SK-N-SH treated with all-trans-retinoic acid at 6 μM for 48 hours (cell line): ENCODE measurements at regions not wholly inside any gene's neighbourhood (a gene's known extent, or its start where the extent isn't known, plus 50 kb on each side); places are given as distances from the start of the nearest gene placed in this dataset.

Experiments used
- ATAC-seq: fragments of 200-7000 bp; cut with Tn5 transposase; 3 replicates; pipeline ENCODE4 v1.9.1; 2020; ENCODE audit warnings: mild to moderate bottlenecking, moderate library complexity
- ARNTL ChIP-seq: fragments of 450-650 bp; formaldehyde crosslinking; IDR thresholded peaks from 2 replicates; pipeline ENCODE4 v1.5.0; 2020; ENCODE audit warnings: low read depth, mild to moderate bottlenecking, moderate library complexity, borderline replicate concordance
- BACH2 ChIP-seq: fragments of 250-450 bp; sonication (Bioruptor Pico); IDR thresholded peaks from 2 replicates; pipeline ENCODE4 v1.9.0; 2021; ENCODE audit warnings: mild to moderate bottlenecking, borderline replicate concordance
- CREB5 ChIP-seq: fragments of 250-450 bp; sonication (Bioruptor Pico); IDR thresholded peaks from 2 replicates; pipeline ENCODE4 v1.5.1; 2020; ENCODE audit warnings: low read depth, mild to moderate bottlenecking, moderate library complexity
- CSDC2 ChIP-seq: fragments of 250-450 bp; sonication (Bioruptor Pico); IDR thresholded peaks from 2 replicates; pipeline ENCODE4 v1.5.0; 2020; ENCODE audit warnings: mild to moderate bottlenecking, moderate library complexity
- ESRRG ChIP-seq: fragments of 250-450 bp; sonication (Bioruptor Pico); IDR thresholded peaks from 2 replicates; pipeline ENCODE4 v1.6.1; 2021; ENCODE audit warnings: mild to moderate bottlenecking
- GLIS3 ChIP-seq: fragments of 250-450 bp; sonication (Bioruptor Pico); IDR thresholded peaks from 2 replicates; pipeline ENCODE4 v1.5.0; 2020; ENCODE audit warnings: mild to moderate bottlenecking, moderate library complexity
- OSR1 ChIP-seq: fragments of 250-450 bp; sonication (Bioruptor Pico); IDR thresholded peaks from 2 replicates; pipeline ENCODE4 v1.8.0; 2022; ENCODE audit warnings: moderate library complexity, mild to moderate bottlenecking, inconsistent platforms
- PATZ1 ChIP-seq: fragments of 250-450 bp; sonication (Bioruptor Pico); IDR thresholded peaks from 2 replicates; pipeline ENCODE4 v1.8.0; 2020; ENCODE audit warnings: mild to moderate bottlenecking, moderate library complexity, borderline replicate concordance
- POU6F1 ChIP-seq: fragments of 250-450 bp; sonication (Bioruptor Pico); IDR thresholded peaks from 2 replicates; pipeline ENCODE4 v1.8.0; 2021; ENCODE audit warnings: low read depth, mild to moderate bottlenecking, moderate library complexity, borderline replicate concordance
- PPARA ChIP-seq: fragments of 250-450 bp; sonication (Bioruptor Pico); IDR thresholded peaks from 2 replicates; pipeline ENCODE4 v1.5.0; 2020; ENCODE audit warnings: mild to moderate bottlenecking, borderline replicate concordance
- RARB ChIP-seq: fragments of 250-450 bp; sonication (Bioruptor Pico); IDR thresholded peaks from 2 replicates; pipeline ENCODE4 v1.8.0; 2021; ENCODE audit warnings: mild to moderate bottlenecking, moderate library complexity
- SNAI2 ChIP-seq: fragments of 250-450 bp; sonication (Bioruptor Pico); IDR thresholded peaks from 2 replicates; pipeline ENCODE4 v1.5.0; 2020; ENCODE audit warnings: mild to moderate bottlenecking, moderate library complexity
- TOX ChIP-seq: fragments of 250-450 bp; sonication (Bioruptor Pico); IDR thresholded peaks from 2 replicates; pipeline ENCODE4 v1.8.0; 2021; ENCODE audit warnings: mild to moderate bottlenecking, moderate library complexity, borderline replicate concordance
- ZC3H10 ChIP-seq: fragments of 250-450 bp; sonication (Bioruptor Pico); IDR thresholded peaks from 2 replicates; pipeline ENCODE4 v1.5.1; 2021; ENCODE audit warnings: mild to moderate bottlenecking, moderate library complexity
- ZFP3 ChIP-seq: fragments of 250-450 bp; sonication (Bioruptor Pico); IDR thresholded peaks from 2 replicates; pipeline ENCODE4 v1.5.0; 2020; ENCODE audit warnings: mild to moderate bottlenecking, moderate library complexity
- ZFP30 ChIP-seq: fragments of 450-650 bp; formaldehyde crosslinking; IDR thresholded peaks from 2 replicates; pipeline ENCODE4 v1.5.0; 2022; ENCODE audit warnings: mild to moderate bottlenecking, moderate library complexity
- ZNF565 ChIP-seq: fragments of 450-650 bp; formaldehyde crosslinking; conservative IDR thresholded peaks from 2 replicates; pipeline ENCODE4 v1.5.0; 2020; ENCODE audit warnings: low read depth, mild to moderate bottlenecking, moderate library complexity
- ZNF70 ChIP-seq: fragments of 450-650 bp; formaldehyde crosslinking; IDR thresholded peaks from 2 replicates; pipeline ENCODE4 v1.5.0; 2020; ENCODE audit warnings: mild to moderate bottlenecking, moderate library complexity
- ZNF8 ChIP-seq: fragments of 450-650 bp; formaldehyde crosslinking; IDR thresholded peaks from 2 replicates; pipeline ENCODE4 v1.5.0; 2020; ENCODE audit warnings: mild to moderate bottlenecking, moderate library complexity
- TF ChIP-seq, protein P1 (sequence below): fragments of 250-450 bp; sonication (Bioruptor Pico); IDR thresholded peaks from 2 replicates; pipeline ENCODE4 v1.5.0; 2020; ENCODE audit warnings: mild to moderate bottlenecking, moderate library complexity

DNA sequence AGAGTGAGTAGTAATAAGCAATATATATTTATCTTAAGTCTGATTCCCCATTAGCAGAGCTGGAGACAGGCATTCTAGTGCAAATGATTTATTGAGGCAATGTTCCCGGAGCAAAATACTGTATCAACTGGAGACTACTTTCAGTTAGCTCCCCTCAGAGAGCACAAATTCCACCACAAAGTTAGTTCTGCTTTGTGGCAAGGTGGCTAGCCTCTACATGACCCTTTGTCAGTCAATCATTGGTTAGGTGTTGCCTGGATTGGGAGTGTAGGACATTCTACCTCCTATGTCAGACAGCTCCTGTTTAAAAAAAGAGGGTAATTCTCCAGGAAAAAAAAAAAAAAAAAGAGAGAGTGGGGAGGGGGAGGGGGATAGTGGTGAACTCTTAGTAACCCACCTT lies 402.2 kb downstream of the NR4A2 start:
- TF ChIP-seq, protein P1, sequence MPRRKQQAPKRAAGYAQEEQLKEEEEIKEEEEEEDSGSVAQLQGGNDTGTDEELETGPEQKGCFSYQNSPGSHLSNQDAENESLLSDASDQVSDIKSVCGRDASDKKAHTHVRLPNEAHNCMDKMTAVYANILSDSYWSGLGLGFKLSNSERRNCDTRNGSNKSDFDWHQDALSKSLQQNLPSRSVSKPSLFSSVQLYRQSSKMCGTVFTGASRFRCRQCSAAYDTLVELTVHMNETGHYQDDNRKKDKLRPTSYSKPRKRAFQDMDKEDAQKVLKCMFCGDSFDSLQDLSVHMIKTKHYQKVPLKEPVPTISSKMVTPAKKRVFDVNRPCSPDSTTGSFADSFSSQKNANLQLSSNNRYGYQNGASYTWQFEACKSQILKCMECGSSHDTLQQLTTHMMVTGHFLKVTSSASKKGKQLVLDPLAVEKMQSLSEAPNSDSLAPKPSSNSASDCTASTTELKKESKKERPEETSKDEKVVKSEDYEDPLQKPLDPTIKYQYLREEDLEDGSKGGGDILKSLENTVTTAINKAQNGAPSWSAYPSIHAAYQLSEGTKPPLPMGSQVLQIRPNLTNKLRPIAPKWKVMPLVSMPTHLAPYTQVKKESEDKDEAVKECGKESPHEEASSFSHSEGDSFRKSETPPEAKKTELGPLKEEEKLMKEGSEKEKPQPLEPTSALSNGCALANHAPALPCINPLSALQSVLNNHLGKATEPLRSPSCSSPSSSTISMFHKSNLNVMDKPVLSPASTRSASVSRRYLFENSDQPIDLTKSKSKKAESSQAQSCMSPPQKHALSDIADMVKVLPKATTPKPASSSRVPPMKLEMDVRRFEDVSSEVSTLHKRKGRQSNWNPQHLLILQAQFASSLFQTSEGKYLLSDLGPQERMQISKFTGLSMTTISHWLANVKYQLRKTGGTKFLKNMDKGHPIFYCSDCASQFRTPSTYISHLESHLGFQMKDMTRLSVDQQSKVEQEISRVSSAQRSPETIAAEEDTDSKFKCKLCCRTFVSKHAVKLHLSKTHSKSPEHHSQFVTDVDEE: no peak
- no peak for ATAC-seq

DNA sequence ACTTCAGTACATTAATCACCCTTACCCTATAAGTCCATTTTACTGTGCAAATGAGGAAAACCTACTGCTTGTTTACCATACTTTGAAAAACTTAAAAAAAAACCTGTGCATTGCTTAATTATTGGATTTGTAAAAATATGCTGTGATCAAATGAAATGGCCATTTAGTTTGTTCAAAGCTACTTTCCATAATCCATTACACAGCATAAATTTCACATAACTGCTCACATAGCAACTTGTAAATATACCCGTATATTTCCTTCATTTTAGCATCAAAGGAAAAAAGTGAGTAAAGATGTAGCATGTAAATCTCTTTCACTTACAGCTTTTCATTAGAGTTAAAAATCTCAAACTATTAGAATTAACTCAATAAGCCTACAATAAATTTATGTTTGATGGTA lies 415.1 kb downstream of the NR4A2 start:
- no peak for ATAC-seq
- no peak for TF ChIP-seq SNAI2 (CRISPR knock-in tag)
- no peak for TF ChIP-seq GLIS3 (CRISPR knock-in tag)
- TF ChIP-seq, protein P1: no peak
- TF ChIP-seq ZFP30: no peak
- no peak for TF ChIP-seq PPARA (CRISPR knock-in tag)
- TF ChIP-seq TOX (CRISPR knock-in tag): no peak
- TF ChIP-seq RARB (CRISPR knock-in tag): no peak
- TF ChIP-seq ZFP3 (CRISPR knock-in tag): no peak
- TF ChIP-seq CSDC2 (CRISPR knock-in tag): no peak
- no peak for TF ChIP-seq ZNF8 (CRISPR knock-in tag)
- no peak for TF ChIP-seq ZNF70 (CRISPR knock-in tag)
- TF ChIP-seq OSR1: no peak
- no peak for TF ChIP-seq ZC3H10 (CRISPR knock-in tag)
- no peak for TF ChIP-seq PATZ1 (CRISPR knock-in tag)
- TF ChIP-seq POU6F1 (CRISPR knock-in tag): no peak
- no peak for TF ChIP-seq CREB5 (CRISPR knock-in tag)
- no peak for TF ChIP-seq ARNTL (CRISPR knock-in tag)

DNA sequence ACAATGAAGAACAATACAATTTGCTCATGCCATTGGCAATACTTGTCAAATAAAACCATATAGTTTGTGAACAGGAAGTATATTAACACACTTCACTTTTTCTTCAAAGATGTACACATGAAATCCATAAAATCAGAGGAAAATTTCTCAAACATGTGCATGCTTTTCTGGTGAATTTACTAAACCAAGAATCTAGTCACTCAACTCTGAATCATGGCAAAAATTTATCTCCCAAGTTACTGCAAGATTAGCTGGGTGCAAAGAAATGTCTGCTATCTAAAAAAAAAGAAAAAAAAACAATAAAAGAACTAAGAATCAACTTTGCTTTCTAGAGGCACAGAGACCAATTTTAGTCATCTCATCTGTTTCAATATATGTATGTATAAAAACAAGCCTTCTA lies 419.2 kb downstream of the NR4A2 start:
- no peak for ATAC-seq
- no peak for TF ChIP-seq CSDC2 (CRISPR knock-in tag)
- no peak for TF ChIP-seq ZNF8 (CRISPR knock-in tag)
- TF ChIP-seq ZC3H10 (CRISPR knock-in tag): no peak
- TF ChIP-seq ZFP30: no peak
- TF ChIP-seq ESRRG (CRISPR knock-in tag): no peak
- TF ChIP-seq ZNF565 (CRISPR knock-in tag): no peak
- TF ChIP-seq SNAI2 (CRISPR knock-in tag): no peak
- TF ChIP-seq BACH2 (CRISPR knock-in tag): no peak
- TF ChIP-seq RARB (CRISPR knock-in tag): no peak
- TF ChIP-seq OSR1: no peak
- no peak for TF ChIP-seq CREB5 (CRISPR knock-in tag)
- TF ChIP-seq PPARA (CRISPR knock-in tag): no peak
- TF ChIP-seq ZFP3 (CRISPR knock-in tag): no peak
